ENCODE measurements at regions not wholly inside any gene's neighbourhood (a gene's known extent, or its start where the extent isn't known, plus 50 kb on each side); places are given as distances from the start of the nearest gene placed in this dataset.

GRCh38 chr13:107832500-107833100, 382.7 kb downstream of the LIG4 start:
- FAIRE-seq (no peak), DNase-seq (ENCODE audit: insufficient read length, low spot score) (no peak)

- no peak for FAIRE-seq
- DNase-seq (ENCODE audit: insufficient read length, low spot score) = no peak
Measured at GRCh38 chr13:107830804-107831203, 384.5 kb downstream of the LIG4 start.

- DNase-seq (ENCODE audit: insufficient read length, low spot score) (no peak), FAIRE-seq (no peak)
Measured at GRCh38 chr13:107827840-107828549, 387.3 kb downstream of the LIG4 start.

GRCh38 chr13:107824635-107825034, 390.7 kb downstream of the LIG4 start:
- DNase-seq (ENCODE audit: insufficient read length, low spot score) (no peak), FAIRE-seq (no peak)

- DNase-seq (ENCODE audit: insufficient read length, low spot score) (no peak), FAIRE-seq (no peak)
Measured at GRCh38 chr13:107822006-107822405, 393.3 kb downstream of the LIG4 start.

- DNase-seq (ENCODE audit: insufficient read length, low spot score) = no peak
- FAIRE-seq = no peak
Measured at GRCh38 chr13:107821492-107821891, 393.8 kb downstream of the LIG4 start.

GRCh38 chr13:107819071-107819470, 396.3 kb downstream of the LIG4 start:
- DNase-seq (ENCODE audit: insufficient read length, low spot score) (no peak), FAIRE-seq (no peak)

GRCh38 chr13:107817647-107818287, 397.6 kb downstream of the LIG4 start:
- FAIRE-seq (no peak), DNase-seq (ENCODE audit: insufficient read length, low spot score) (no peak)

- DNase-seq (ENCODE audit: insufficient read length, low spot score) = no peak
- no peak for FAIRE-seq
Measured at GRCh38 chr13:107812014-107812412, 403.3 kb downstream of the LIG4 start.

- no peak for FAIRE-seq
- DNase-seq (ENCODE audit: insufficient read length, low spot score) = no peak
Measured at GRCh38 chr13:107811233-107812013, 403.9 kb downstream of the LIG4 start.

GRCh38 chr13:107809125-107809524, 406.2 kb downstream of the LIG4 start:
- no peak for FAIRE-seq

GRCh38 chr13:107808389-107808788, 406.9 kb downstream of the LIG4 start:
- no peak for FAIRE-seq
- DNase-seq (ENCODE audit: insufficient read length, low spot score) = no peak

More at GRCh38 chr13:107809125-107809524, 406.2 kb downstream of the LIG4 start:
- no peak for DNase-seq (ENCODE audit: insufficient read length, low spot score)

GRCh38 chr13:107807306-107808073, 407.8 kb downstream of the LIG4 start:
- FAIRE-seq (no peak), DNase-seq (ENCODE audit: insufficient read length, low spot score) (no peak)

GRCh38 chr13:107806726-107807125, 408.6 kb downstream of the LIG4 start:
- DNase-seq (ENCODE audit: insufficient read length, low spot score) = no peak
- FAIRE-seq = no peak

- no peak for FAIRE-seq
- DNase-seq (ENCODE audit: insufficient read length, low spot score) = no peak
Measured at GRCh38 chr13:107803822-107804495, 411.4 kb downstream of the LIG4 start.

GRCh38 chr13:107801621-107802020, 413.7 kb downstream of the LIG4 start:
- DNase-seq (ENCODE audit: insufficient read length, low spot score) (no peak), FAIRE-seq (no peak)

- DNase-seq (ENCODE audit: insufficient read length, low spot score) (no peak), FAIRE-seq (no peak)
Measured at GRCh38 chr13:107799001-107799400, 416.3 kb downstream of the LIG4 start.

- FAIRE-seq = no peak
- no peak for DNase-seq (ENCODE audit: insufficient read length, low spot score)
Measured at GRCh38 chr13:107790397-107790796, 424.9 kb downstream of the LIG4 start.

GRCh38 chr13:107788464-107789165, 426.7 kb downstream of the LIG4 start:
- FAIRE-seq = no peak
- no peak for DNase-seq (ENCODE audit: insufficient read length, low spot score)

Measured in GM19239 (cell line).